GM10248 (cell line): ENCODE measurements at regions not wholly inside any gene's neighbourhood (a gene's known extent, or its start where the extent isn't known, plus 50 kb on each side); places are given as distances from the start of the nearest gene placed in this dataset.

ENCODE experiments used
- CTCF ChIA-PET: fragments of 300-600 bp; sonication (Branson Sonifier 250); formaldehyde crosslinking; extraction: SDS; loops from one replicate; lab custom pipeline; 2021; ENCODE audit warnings: antibody characterized with exemption; lab: Yijun Ruan, JAX
- POLR2A ChIA-PET: fragments of 350-650 bp; sonication (Branson Sonifier 250); formaldehyde crosslinking; extraction: SDS; loops from one replicate; lab custom pipeline; 2020; ENCODE audit warnings: antibody characterized with exemption; lab: Yijun Ruan, JAX
- DNase-seq: peaks from one replicate; pipeline ENCODE4 v3.0.0; 2012; ENCODE audit errors: extremely low spot score
- CTCF ChIP-seq: IDR thresholded peaks from 2 replicates; pipeline ENCODE4 v1.5.1; 2012; ENCODE audit warnings: mild to moderate bottlenecking, low read depth; ENCODE audit errors: extremely low read depth, missing control alignments, control extremely low read depth

- no peak for TF ChIP-seq CTCF
- no peak for DNase-seq
- ChIA-PET POLR2A (no interaction called here), CTCF (no interaction called here)
Observed at GRCh38 chr4:74527049-74527448, 82.1 kb downstream of the AREG start.

- ChIA-PET CTCF (no interaction called here), POLR2A (no interaction called here)
Observed at GRCh38 chr4:74528178-74528577, 83.2 kb downstream of the AREG start.

GRCh38 chr4:74529284-74530041, 84.5 kb downstream of the AREG start:
- no peak for DNase-seq
- no peak for TF ChIP-seq CTCF
- ChIA-PET POLR2A (no interaction called here), CTCF (no interaction called here)

More at GRCh38 chr4:74528178-74528577, 83.2 kb downstream of the AREG start:
- no peak for TF ChIP-seq CTCF
- no peak for DNase-seq

GRCh38 chr4:74531963-74532794, 87.2 kb downstream of the AREG start:
- ChIA-PET POLR2A (no interaction called here), CTCF (interaction anchor here (0.6 to 3.9 kb wide), 10 partner anchors 9 to 212 kb away, joined by 3 to 19 read pairs (median 4); no protein-coding TSS in a partner anchor)
- peak; percentile 28 for TF ChIP-seq CTCF
- peak; percentile 10 for DNase-seq

GRCh38 chr4:74534121-74534520, 89.2 kb downstream of the AREG start:
- ChIA-PET POLR2A (no interaction called here), CTCF (interaction anchor here (1.4 to 3.9 kb wide), 4 partner anchors 9 to 157 kb away, joined by 4 to 19 read pairs (median 10); no protein-coding TSS in a partner anchor)
- TF ChIP-seq CTCF = no peak
- no peak for DNase-seq

GRCh38 chr4:74534936-74535335, 90.0 kb downstream of the AREG start:
- TF ChIP-seq CTCF = no peak
- POLR2A ChIA-PET = no interaction called here
- CTCF ChIA-PET = interaction anchor here (1.4 kb wide), 1 partner anchor 9 kb away, joined by 4 read pairs; no protein-coding TSS in a partner anchor
- DNase-seq = no peak
